Kidney (tissue), 13 donors: ENCODE measurements at regions not wholly inside any gene's neighbourhood (a gene's known extent, or its start where the extent isn't known, plus 50 kb on each side); places are given as distances from the start of the nearest gene placed in this dataset.

Experiments used
- DNase-seq, 5 donors: peaks; one replicate each; pipeline ENCODE4 v3.0.0-alpha.2; 2013 to 2020
- FAIRE-seq: peaks from 2 replicates; lab custom pipeline; 2012; peaks lifted over from hg19 to GRCh38; lab: Jason Lieb, UNC
- H3K27ac ChIP-seq, 2 donors: one replicate each; pipeline ENCODE4 v1.7.0; 2013; ENCODE audit warnings: low read depth in 2 of 2, low read length in 2 of 2, inconsistent platforms in 1 of 2
- H3K27me3 ChIP-seq: one replicate; pipeline ENCODE4 v1.7.1; 2013; ENCODE audit warnings: low read length, inconsistent platforms; ENCODE audit not compliant: control insufficient read depth, insufficient read depth
- H3K36me3 ChIP-seq, 3 donors: one replicate each; pipeline versions ENCODE4 v1.7.0 to v1.7.1; 2013; ENCODE audit warnings: low read length in 3 of 3, control low read depth in 1 of 3, inconsistent platforms in 1 of 3; ENCODE audit not compliant: insufficient read depth in 3 of 3, control insufficient read depth in 2 of 3
- H3K4me1 ChIP-seq, 3 donors: one replicate each; pipeline versions ENCODE4 v1.7.0 to v1.7.1; 2013; ENCODE audit warnings: low read length in 3 of 3, inconsistent platforms in 1 of 3, low read depth in 1 of 3; ENCODE audit not compliant: control insufficient read depth in 2 of 3, insufficient read depth in 2 of 3
- H3K4me3 ChIP-seq, 3 donors: one replicate each; pipeline versions ENCODE4 v1.7.0 to v1.8.1; 2013; ENCODE audit warnings: low read length in 3 of 3, control low read depth in 1 of 3, inconsistent platforms in 1 of 3
- H3K9ac ChIP-seq, 3 donors: one replicate each; pipeline versions ENCODE4 v1.7.0 to v1.7.1; 2013; ENCODE audit warnings: low read length in 3 of 3, control low read depth in 1 of 3, inconsistent platforms in 1 of 3
- H3K9me3 ChIP-seq, 3 donors: one replicate each; pipeline versions ENCODE4 v1.7.0 to v1.7.1; 2013; ENCODE audit warnings: low read length in 3 of 3, control low read depth in 1 of 3, inconsistent platforms in 1 of 3; ENCODE audit not compliant: control insufficient read depth in 2 of 3, insufficient read depth in 1 of 3
- CTCF ChIP-seq: IDR thresholded peaks from 3 replicates; pipeline ENCODE4 v1.5.1; 2012; ENCODE audit warnings: mild to moderate bottlenecking, moderate library complexity, borderline replicate concordance; ENCODE audit not compliant: insufficient read depth; ENCODE audit errors: extremely low read depth
- intact Hi-C: fragments of 100-400 bp; cut with DNase I; formaldehyde crosslinking; loops from one replicate; pipeline ENCODE4 v1.11.1; 2022
- donor health status: control.
- donor health status: control.
- donor health status: control.
- donor health status: control.
- donor health status: control.
- donor health status: DM: yes; HTN: yes; CAD: no.
- donor health status: Normal renal cell carcinoma (clear cell type).

- H3K36me3 ChIP-seq, result no peaks in the 10 kb centered on the region
- no peak overlapping the region for H3K4me3 ChIP-seq
- H3K9ac ChIP-seq, result no peak overlapping the region
- H3K9me3 ChIP-seq, result no peaks in the 10 kb centered on the region
- H3K27me3 ChIP-seq, result no peaks in the 10 kb centered on the region
- DNase-seq (no peak), FAIRE-seq (no peak)
- intact Hi-C loops, result no loop called here
- no peak overlapping the region for H3K27ac ChIP-seq
- no peak for TF ChIP-seq CTCF
- no peaks in the 10 kb centered on the region for H3K4me1 ChIP-seq
These were observed 266.8 kb upstream of the NECTIN3 start for GRCh38 chr3:110804856-110805255.

GRCh38 chr3:110806924-110807323, 264.7 kb upstream of the NECTIN3 start:
- Histone ChIP-seq H3K27me3 (no peaks in the 10 kb centered on the region), H3K9ac (no peak overlapping the region), H3K27ac (no peak overlapping the region), H3K9me3 (no peaks in the 10 kb centered on the region), H3K36me3 (no peaks in the 10 kb centered on the region), H3K4me3 (no peak overlapping the region), H3K4me1 (peaks cover 0 to 11% (median 0%) of the 10 kb centered on the region in 3 donors)
- no peak for DNase-seq
- intact Hi-C loops, result no loop called here
- no peak for TF ChIP-seq CTCF
- no peak for FAIRE-seq

DNA sequence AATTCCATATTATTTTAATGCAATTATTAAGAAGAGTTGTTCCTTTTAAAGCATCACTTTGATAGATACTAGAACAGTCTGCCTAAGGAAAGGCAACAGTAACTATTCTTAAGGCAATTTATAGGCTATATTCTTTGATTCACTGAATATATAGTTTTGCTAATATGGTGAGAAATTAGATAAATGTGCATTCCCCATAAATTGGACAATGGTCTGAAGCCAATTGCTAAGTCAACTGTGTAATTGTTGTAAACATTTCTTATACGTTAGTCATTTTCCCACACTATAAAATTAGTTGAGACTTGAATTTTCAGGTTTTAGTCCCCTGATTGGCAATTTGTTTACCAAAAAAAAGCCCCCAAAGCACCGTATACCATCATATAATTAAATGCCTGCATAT, 263.0 kb upstream of the NECTIN3 start:
- FAIRE-seq (no peak), DNase-seq (no peak)
- Histone ChIP-seq H3K4me3 (no peak overlapping the region), H3K4me1 (peaks cover 0 to 11% (median 0%) of the 10 kb centered on the region in 3 donors), H3K36me3 (no peaks in the 10 kb centered on the region), H3K27me3 (no peaks in the 10 kb centered on the region), H3K9ac (no peak overlapping the region), H3K9me3 (no peaks in the 10 kb centered on the region), H3K27ac (no peak overlapping the region)
- intact Hi-C loops, result no loop called here
- TF ChIP-seq CTCF, result no peak

GRCh38 chr3:110810356-110810755, 261.3 kb upstream of the NECTIN3 start:
- H3K9me3 ChIP-seq, result no peaks in the 10 kb centered on the region
- no peaks in the 10 kb centered on the region for H3K36me3 ChIP-seq
- no peak for DNase-seq
- no peaks in the 10 kb centered on the region for H3K27me3 ChIP-seq
- no peak overlapping the region for H3K9ac ChIP-seq
- no peak overlapping the region for H3K4me3 ChIP-seq
- FAIRE-seq, result no peak
- H3K4me1 ChIP-seq, result peaks cover 0 to 11% (median 0%) of the 10 kb centered on the region in 3 donors
- H3K27ac ChIP-seq, result no peak overlapping the region
- intact Hi-C loops, result no loop called here
- TF ChIP-seq CTCF, result no peak
